ENCODE measurements at regions not wholly inside any gene's neighbourhood (a gene's known extent, or its start where the extent isn't known, plus 50 kb on each side); places are given as distances from the start of the nearest gene placed in this dataset.

- DNase-seq (ENCODE audit: low read depth in 3 of 3): no peak
These were observed 281.2 kb downstream of the FOXO1 start for GRCh38 chr13:40384976-40385857.

- DNase-seq (ENCODE audit: low read depth in 3 of 3): no peak
These were observed 280.6 kb downstream of the FOXO1 start for GRCh38 chr13:40385858-40386180.

GRCh38 chr13:40386586-40386985 lies 279.9 kb downstream of the FOXO1 start:
- no peak for DNase-seq (ENCODE audit: low read depth in 3 of 3)

- DNase-seq (ENCODE audit: low read depth in 3 of 3): no peak
These were observed 278.7 kb downstream of the FOXO1 start for GRCh38 chr13:40387775-40388174.

- DNase-seq (ENCODE audit: low read depth in 3 of 3): peak; percentile 56 to 79 (median 67)
These were observed 277.8 kb downstream of the FOXO1 start for GRCh38 chr13:40388617-40389016.

GRCh38 chr13:40389081-40389641 lies 277.3 kb downstream of the FOXO1 start:
- DNase-seq (ENCODE audit: low read depth in 3 of 3): peak; percentile 4 to 28 (median 25)

GRCh38 chr13:40390401-40390916 lies 276.0 kb downstream of the FOXO1 start:
- DNase-seq (ENCODE audit: low read depth in 3 of 3): no peak

- DNase-seq (ENCODE audit: low read depth in 3 of 3): no peak
These were observed 274.7 kb downstream of the FOXO1 start for GRCh38 chr13:40391788-40392187.

- no peak for DNase-seq (ENCODE audit: low read depth in 3 of 3)
These were observed 272.0 kb downstream of the FOXO1 start for GRCh38 chr13:40394304-40394985.

GRCh38 chr13:40398065-40398464 lies 268.4 kb downstream of the FOXO1 start:
- no peak for DNase-seq (ENCODE audit: low read depth in 3 of 3)

GRCh38 chr13:40399756-40400155 lies 266.7 kb downstream of the FOXO1 start:
- no peak for DNase-seq (ENCODE audit: low read depth in 3 of 3)

- DNase-seq (ENCODE audit: low read depth in 3 of 3): peak in 2 of 3 donors; percentile 12 to 25
These were observed 264.3 kb downstream of the FOXO1 start for GRCh38 chr13:40401911-40402776.

GRCh38 chr13:40402931-40403431 lies 263.5 kb downstream of the FOXO1 start:
- no peak for DNase-seq (ENCODE audit: low read depth in 3 of 3)

- DNase-seq (ENCODE audit: low read depth in 3 of 3): no peak
These were observed 262.8 kb downstream of the FOXO1 start for GRCh38 chr13:40403509-40404241.

GRCh38 chr13:40404407-40404806 lies 262.0 kb downstream of the FOXO1 start:
- no peak for DNase-seq (ENCODE audit: low read depth in 3 of 3)

- no peak for DNase-seq (ENCODE audit: low read depth in 3 of 3)
These were observed 261.3 kb downstream of the FOXO1 start for GRCh38 chr13:40404967-40405716.

- no peak for DNase-seq (ENCODE audit: low read depth in 3 of 3)
These were observed 259.9 kb downstream of the FOXO1 start for GRCh38 chr13:40406405-40407120.

- no peak for DNase-seq (ENCODE audit: low read depth in 3 of 3)
These were observed 258.9 kb downstream of the FOXO1 start for GRCh38 chr13:40407567-40407966.

- DNase-seq (ENCODE audit: low read depth in 3 of 3): no peak
These were observed 257.8 kb downstream of the FOXO1 start for GRCh38 chr13:40408602-40409001.
